IPS-20b (cell line): ENCODE measurements at regions not wholly inside any gene's neighbourhood (a gene's known extent, or its start where the extent isn't known, plus 50 kb on each side); places are given as distances from the start of the nearest gene placed in this dataset.

Experiments used
- H3K27ac ChIP-seq: one replicate; pipeline ENCODE4 v1.5.1; 2013; ENCODE audit warnings: low read length
- H3K27me3 ChIP-seq: 2 replicates; pipeline ENCODE4 v1.6.1; 2013; ENCODE audit warnings: mild to moderate bottlenecking, low read length, inconsistent platforms; ENCODE audit not compliant: insufficient read depth
- H3K36me3 ChIP-seq: 2 replicates; pipeline ENCODE4 v1.6.1; 2013; ENCODE audit warnings: low read depth, mild to moderate bottlenecking, inconsistent platforms, low read length, moderate library complexity; ENCODE audit not compliant: insufficient read depth
- H3K4me1 ChIP-seq: 2 replicates; pipeline ENCODE4 v1.6.1; 2013; ENCODE audit warnings: mild to moderate bottlenecking, control low read depth, inconsistent platforms, low read length, moderate library complexity; ENCODE audit not compliant: insufficient read depth
- H3K4me3 ChIP-seq: 2 replicates; pipeline ENCODE4 v1.5.1; 2013; ENCODE audit warnings: mild to moderate bottlenecking, low read length, inconsistent platforms
- H3K9ac ChIP-seq: 2 replicates; pipeline ENCODE4 v1.6.1; 2013; ENCODE audit warnings: low read depth, mild to moderate bottlenecking, inconsistent platforms, low read length, moderate library complexity
- H3K9me3 ChIP-seq: 2 replicates; pipeline ENCODE4 v1.6.1; 2013; ENCODE audit warnings: mild to moderate bottlenecking, low read depth, low read length, inconsistent platforms; ENCODE audit not compliant: insufficient read depth

DNA sequence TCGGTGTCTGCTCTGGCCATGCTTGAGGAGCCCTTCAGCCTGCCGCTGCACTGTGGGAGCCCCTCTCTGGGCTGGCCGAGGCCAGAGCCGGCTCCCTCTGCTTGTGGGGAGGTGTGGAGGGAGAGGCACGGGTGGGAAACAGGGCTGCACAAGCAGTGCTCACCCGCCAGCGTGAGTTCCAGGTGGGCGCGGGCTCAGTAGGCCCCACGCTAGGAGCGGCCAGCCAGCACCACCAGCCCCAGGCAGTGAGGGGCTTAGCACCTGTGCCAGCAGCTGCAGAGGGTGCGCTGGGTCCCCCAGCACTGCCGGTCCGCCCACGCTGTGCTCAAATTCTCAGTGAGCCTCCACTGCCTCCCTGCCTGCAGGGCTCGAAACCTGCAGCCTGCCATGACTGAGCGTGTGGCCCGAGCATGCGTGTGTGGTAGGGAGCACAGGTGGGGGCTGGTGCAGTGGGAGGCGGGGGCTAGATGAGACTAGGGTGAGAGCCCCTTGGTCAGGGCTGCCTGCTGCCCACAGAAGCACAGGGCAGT lies 223.0 kb downstream of the ZNF248 start:
- H3K9me3 ChIP-seq, result peaks cover 19% of the 10 kb centered on the region
- H3K9ac ChIP-seq, result no peak overlapping the region
- no peak overlapping the region for H3K27ac ChIP-seq
- H3K36me3 ChIP-seq, result no peaks in the 10 kb centered on the region
- H3K4me3 ChIP-seq, result no peak overlapping the region
- H3K4me1 ChIP-seq, result no peaks in the 10 kb centered on the region
- H3K27me3 ChIP-seq, result no peaks in the 10 kb centered on the region

DNA sequence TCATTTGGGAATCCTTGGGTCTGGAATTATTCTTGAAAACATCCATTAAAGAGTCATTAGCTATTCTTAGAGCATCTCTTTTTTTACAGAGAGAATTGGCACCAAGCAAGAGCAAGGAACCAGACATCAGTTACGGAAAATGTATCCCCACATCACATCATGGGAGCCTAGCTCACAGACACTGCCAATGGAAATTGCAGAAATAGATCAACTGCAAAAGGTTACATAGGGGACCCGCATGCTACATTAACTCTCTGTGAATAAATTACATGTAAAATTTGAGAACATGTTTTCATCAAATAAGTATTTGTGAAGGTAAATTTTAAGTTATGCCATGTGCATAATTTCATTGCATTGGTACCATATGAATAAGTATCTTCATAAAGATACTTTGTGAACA lies 224.8 kb downstream of the ZNF248 start:
- no peak overlapping the region for H3K27ac ChIP-seq
- H3K36me3 ChIP-seq, result no peaks in the 10 kb centered on the region
- H3K27me3 ChIP-seq, result no peaks in the 10 kb centered on the region
- H3K9ac ChIP-seq, result no peak overlapping the region
- H3K9me3 ChIP-seq, result peaks cover 19% of the 10 kb centered on the region
- no peak overlapping the region for H3K4me3 ChIP-seq
- no peaks in the 10 kb centered on the region for H3K4me1 ChIP-seq

DNA sequence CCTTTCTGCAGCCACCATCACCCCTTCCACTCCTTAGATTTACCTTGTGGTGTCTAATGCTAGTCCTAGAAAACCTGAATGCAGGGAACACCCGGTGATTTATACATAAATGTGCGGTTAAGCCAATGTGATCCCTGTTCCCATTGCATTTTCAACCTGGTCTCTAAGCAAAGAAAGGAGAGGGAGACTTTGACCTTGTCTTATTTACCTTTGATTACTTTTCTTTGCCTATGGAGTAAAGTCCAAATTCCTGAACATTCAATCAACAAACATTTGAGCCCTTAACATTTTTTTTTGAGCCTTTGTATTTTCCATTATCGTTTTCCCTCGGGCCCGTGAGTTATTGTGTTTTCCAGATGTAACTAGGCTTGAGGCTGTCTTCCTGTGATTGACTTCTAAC lies 233.9 kb downstream of the ZNF248 start:
- peaks cover 4% of the 10 kb centered on the region; the same call in 1 of the 2 replicates for H3K9me3 ChIP-seq

DNA sequence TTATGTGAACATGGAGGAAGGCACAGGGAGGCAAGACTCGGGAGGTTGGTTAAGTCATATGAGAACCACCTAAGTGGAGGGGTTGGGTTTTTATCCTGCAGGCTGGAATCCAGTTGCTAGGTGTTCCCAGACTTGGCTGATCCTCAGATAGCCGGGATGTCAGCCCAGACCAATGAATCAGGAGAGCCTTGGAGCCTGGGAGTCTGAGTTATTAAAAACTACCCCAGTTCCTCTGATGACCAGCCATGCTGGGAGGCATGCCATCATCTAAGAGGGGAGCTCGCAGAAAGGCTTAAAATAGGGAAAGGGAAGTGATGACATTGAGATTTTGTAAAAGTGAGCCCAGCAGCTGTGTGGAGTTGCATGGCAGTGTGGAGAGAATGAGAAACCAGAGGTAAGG lies 238.1 kb downstream of the ZNF248 start:
- no peaks in the 10 kb centered on the region for H3K4me1 ChIP-seq
- H3K9ac ChIP-seq, result no peak overlapping the region
- no peaks in the 10 kb centered on the region for H3K36me3 ChIP-seq
- no peaks in the 10 kb centered on the region for H3K27me3 ChIP-seq
- H3K27ac ChIP-seq, result no peak overlapping the region
- no peak overlapping the region for H3K4me3 ChIP-seq
- peaks cover 4% of the 10 kb centered on the region; the same call in 1 of the 2 replicates for H3K9me3 ChIP-seq

More for the DNA sequence above, 233.9 kb downstream of the ZNF248 start:
- Histone ChIP-seq H3K4me3 (no peak overlapping the region), H3K27me3 (no peaks in the 10 kb centered on the region), H3K27ac (no peak overlapping the region), H3K4me1 (no peaks in the 10 kb centered on the region), H3K36me3 (no peaks in the 10 kb centered on the region), H3K9ac (no peak overlapping the region)

DNA sequence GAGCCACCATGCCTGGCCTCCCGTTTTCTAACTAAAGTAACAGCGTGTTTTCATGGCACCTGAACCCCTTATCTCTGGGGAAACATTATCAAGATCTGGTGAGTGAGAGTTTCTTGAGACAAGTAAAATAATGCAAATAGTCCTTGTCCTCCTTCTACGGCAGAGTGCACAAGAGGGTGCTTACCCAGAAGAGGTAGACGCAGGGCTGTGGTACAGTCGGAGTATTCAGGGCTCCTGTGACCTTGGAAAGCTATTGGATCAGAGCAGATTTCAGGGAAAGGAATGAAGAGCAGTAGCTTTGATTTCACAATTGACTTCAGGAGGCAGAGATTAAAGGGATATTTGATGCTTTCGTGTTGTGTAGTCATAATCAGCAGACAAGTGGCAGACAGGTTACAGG lies 269.1 kb downstream of the ZNF248 start:
- no peak overlapping the region for H3K4me3 ChIP-seq

DNA sequence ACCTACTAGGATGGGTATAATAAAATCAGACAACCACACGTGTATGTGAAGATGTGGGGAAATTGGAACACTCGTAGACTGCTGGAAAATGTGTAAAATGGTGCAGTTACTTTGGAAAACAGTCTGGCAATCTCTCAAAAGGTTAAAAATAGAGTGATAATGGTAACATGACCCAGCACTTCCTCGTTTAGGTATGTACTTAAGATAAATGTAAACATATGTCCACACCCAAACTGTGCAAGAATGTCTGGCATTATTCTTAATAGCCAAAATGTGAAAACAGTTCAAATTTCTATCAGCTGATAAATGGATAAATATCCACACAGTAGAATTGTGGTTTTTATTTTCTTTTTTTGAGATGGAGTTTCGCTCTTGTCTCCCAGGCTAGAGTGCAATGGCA lies 272.8 kb downstream of the ZNF248 start:
- H3K4me1 ChIP-seq, result no peaks in the 10 kb centered on the region
- no peak overlapping the region for H3K9ac ChIP-seq

More for the DNA sequence above, 269.1 kb downstream of the ZNF248 start:
- Histone ChIP-seq H3K4me1 (no peaks in the 10 kb centered on the region), H3K9ac (no peak overlapping the region), H3K9me3 (no peaks in the 10 kb centered on the region), H3K27ac (no peak overlapping the region), H3K36me3 (no peaks in the 10 kb centered on the region), H3K27me3 (no peaks in the 10 kb centered on the region)

DNA sequence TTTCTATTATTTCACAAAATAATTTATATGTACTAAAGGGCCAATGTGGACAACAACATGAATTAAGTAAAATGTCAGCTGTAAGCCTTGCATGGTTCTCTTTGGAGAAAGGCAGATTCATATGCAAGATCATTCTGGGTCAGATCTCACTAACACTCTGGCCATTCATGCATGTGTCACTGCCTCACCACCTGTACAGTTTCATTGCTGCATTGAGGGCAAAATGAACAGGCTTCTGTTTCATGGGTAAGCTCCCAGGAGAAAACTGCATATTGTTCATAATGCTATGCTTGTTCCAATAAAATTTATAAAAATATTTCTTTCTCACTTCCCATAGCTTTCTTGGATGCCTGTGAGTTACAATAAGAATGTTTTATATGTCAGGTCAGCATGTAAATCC lies 275.2 kb downstream of the ZNF248 start:
- no peaks in the 10 kb centered on the region for H3K27me3 ChIP-seq
- H3K36me3 ChIP-seq, result no peaks in the 10 kb centered on the region
- no peak overlapping the region for H3K9ac ChIP-seq
- no peaks in the 10 kb centered on the region for H3K4me1 ChIP-seq
- H3K9me3 ChIP-seq, result no peaks in the 10 kb centered on the region
- H3K27ac ChIP-seq, result no peak overlapping the region
- no peak overlapping the region for H3K4me3 ChIP-seq

More for the DNA sequence above, 272.8 kb downstream of the ZNF248 start:
- H3K36me3 ChIP-seq, result no peaks in the 10 kb centered on the region
- H3K4me3 ChIP-seq, result no peak overlapping the region
- H3K9me3 ChIP-seq, result no peaks in the 10 kb centered on the region
- H3K27me3 ChIP-seq, result no peaks in the 10 kb centered on the region
- no peak overlapping the region for H3K27ac ChIP-seq

DNA sequence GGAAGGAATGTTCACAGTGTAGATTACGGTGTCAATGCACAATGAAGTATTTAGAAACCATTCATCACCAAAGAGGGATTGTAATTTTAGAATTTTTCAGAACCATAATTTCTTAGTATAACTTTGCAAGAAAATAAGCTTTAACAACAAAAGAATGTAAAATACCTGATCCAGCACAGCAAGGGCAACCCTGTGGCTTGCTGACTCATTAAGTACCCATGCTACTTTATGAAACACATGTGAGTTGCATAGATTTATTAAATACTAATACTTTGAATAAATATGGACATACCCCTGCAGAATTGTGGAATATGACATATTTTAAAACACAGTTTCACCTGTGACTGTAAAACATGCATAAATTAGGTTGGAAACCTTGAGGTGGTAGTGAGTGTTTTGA lies 281.3 kb downstream of the ZNF248 start:
- Histone ChIP-seq H3K4me1 (no peaks in the 10 kb centered on the region), H3K9ac (no peak overlapping the region), H3K27me3 (no peaks in the 10 kb centered on the region), H3K4me3 (no peak overlapping the region), H3K27ac (no peak overlapping the region), H3K9me3 (0 out of 2 replicates have a peak, but pooled peaks cover 3% of the 10 kb centered on the region), H3K36me3 (no peaks in the 10 kb centered on the region)

DNA sequence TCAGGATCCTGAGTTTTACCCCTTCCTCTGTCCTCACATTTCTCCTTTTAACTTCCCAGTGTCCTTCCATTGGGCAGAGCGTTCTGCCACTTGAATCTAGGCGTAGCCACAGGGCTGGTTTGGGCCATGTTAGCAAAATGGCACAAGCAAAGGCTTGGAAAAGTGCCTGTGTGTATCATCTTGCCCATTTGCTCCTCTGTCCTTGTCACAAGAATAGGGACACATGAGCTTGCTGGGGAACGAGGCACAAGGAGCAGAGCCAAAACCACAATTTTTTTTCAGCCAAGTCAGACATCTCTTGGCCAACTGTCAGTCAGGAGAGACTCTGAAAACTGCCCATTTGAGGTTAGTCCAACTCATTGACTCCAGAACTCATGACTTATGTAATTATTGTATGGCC lies 285.2 kb downstream of the ZNF248 start:
- no peak overlapping the region for H3K27ac ChIP-seq
- no peaks in the 10 kb centered on the region for H3K36me3 ChIP-seq
- no peaks in the 10 kb centered on the region for H3K27me3 ChIP-seq
- 0 out of 2 replicates have a peak, but pooled peaks cover 3% of the 10 kb centered on the region for H3K9me3 ChIP-seq
- no peak overlapping the region for H3K9ac ChIP-seq
- no peaks in the 10 kb centered on the region for H3K4me1 ChIP-seq
- H3K4me3 ChIP-seq, result no peak overlapping the region

DNA sequence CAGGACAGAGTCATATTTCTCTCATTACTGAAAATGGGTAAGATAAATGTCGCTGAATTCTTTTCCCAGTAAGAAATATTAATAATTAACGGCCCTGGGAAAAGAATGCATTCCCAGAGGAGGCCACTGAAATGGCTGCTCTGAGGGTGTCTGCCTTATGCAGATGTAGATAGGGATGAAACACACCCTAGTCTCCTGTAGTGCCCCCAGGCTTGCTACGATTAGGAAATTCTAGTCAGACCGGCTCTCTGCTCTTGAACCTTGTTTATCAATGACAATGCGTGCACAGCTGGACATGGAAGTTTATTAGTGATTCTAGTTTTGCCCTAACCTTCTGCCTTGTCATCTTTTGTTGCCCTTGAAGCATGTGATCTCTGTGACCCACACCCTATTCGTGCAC lies 291.1 kb downstream of the ZNF248 start:
- Histone ChIP-seq H3K27ac (no peak overlapping the region), H3K9me3 (no peaks in the 10 kb centered on the region), H3K4me3 (no peak overlapping the region), H3K27me3 (no peaks in the 10 kb centered on the region), H3K4me1 (no peaks in the 10 kb centered on the region; the same call in 1 of the 2 replicates), H3K9ac (no peak overlapping the region), H3K36me3 (no peaks in the 10 kb centered on the region)

DNA sequence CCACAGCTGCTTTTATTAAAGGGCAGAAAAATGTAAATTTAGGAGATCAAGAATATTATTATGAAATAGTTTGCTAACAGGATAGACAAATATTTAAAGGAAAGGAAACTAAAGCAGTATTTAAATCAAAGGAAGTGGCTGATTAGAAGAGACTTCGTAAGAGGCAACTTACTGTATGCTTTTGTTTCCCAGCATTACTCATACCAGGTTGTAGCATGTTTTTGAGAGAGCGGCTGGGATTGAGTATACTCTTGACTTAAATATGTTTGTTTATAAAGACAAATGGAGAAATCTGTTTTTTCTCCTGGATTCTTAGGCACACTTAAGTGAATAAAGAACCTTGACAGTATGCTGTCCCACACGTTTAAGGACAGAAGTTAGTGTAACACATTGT lies 293.7 kb downstream of the ZNF248 start:
- Histone ChIP-seq H3K27me3 (no peaks in the 10 kb centered on the region), H3K4me3 (no peak overlapping the region), H3K36me3 (no peaks in the 10 kb centered on the region), H3K27ac (no peak overlapping the region), H3K9ac (no peak overlapping the region; the same call in 1 of the 2 replicates), H3K9me3 (peaks cover 3% of the 10 kb centered on the region; the same call in 1 of the 2 replicates), H3K4me1 (no peaks in the 10 kb centered on the region; the same call in 1 of the 2 replicates)

DNA sequence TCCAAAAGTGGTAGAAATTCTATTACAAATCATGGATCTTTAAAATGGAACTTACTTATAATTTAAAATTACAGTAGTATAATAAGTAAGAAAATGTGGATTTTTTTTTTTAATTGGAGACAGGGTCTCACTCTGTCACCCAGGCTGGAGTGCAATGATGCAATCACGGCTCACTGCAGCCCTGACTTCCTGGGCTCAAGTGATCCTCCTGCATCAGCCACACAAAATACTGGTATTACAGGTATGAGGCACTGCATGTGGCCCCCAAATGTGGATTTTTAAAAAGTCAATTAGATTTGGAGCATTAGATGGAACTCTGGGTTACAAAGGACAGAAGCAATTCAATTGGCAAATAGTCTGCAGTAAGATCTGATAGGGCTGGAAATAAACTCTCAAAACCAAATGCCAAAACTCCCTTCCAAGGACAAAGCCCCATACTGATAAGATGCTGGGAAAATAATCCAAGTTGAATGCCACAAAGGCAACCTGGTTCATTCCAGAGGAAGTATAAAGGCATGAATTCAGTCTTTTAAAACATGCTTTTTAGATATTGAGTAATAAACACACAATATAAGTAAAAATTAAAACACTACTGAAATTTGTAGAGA lies 294.2 kb downstream of the ZNF248 start:
- Histone ChIP-seq H3K9me3 (peaks cover 3% of the 10 kb centered on the region; the same call in 1 of the 2 replicates), H3K27me3 (no peaks in the 10 kb centered on the region), H3K4me3 (no peak overlapping the region), H3K27ac (no peak overlapping the region), H3K4me1 (no peaks in the 10 kb centered on the region; the same call in 1 of the 2 replicates), H3K9ac (no peak overlapping the region; the same call in 1 of the 2 replicates), H3K36me3 (no peaks in the 10 kb centered on the region)
